Thyroid gland (tissue), 4 donors: ENCODE measurements at regions not wholly inside any gene's neighbourhood (a gene's known extent, or its start where the extent isn't known, plus 50 kb on each side); places are given as distances from the start of the nearest gene placed in this dataset.

Experiments used
- DNase-seq, 2 donors: peaks; one replicate each; pipeline ENCODE4 v3.0.0-alpha.2; 2019
- H3K27ac ChIP-seq, 3 donors: fragments of 200-600 bp; sonication (generic); 1 replicate in 2 of 3; 2 replicates in 1 of 3; pipeline ENCODE4 v1.5.1; 2016 to 2019; ENCODE audit warnings: mild to moderate bottlenecking in 1 of 3, moderate library complexity in 1 of 3
- H3K27me3 ChIP-seq: fragments of 200-600 bp; sonication (generic); one replicate; pipeline ENCODE4 v1.5.1; 2019
- H3K36me3 ChIP-seq, 2 donors: fragments of 200-600 bp; sonication (generic); one replicate each; pipeline ENCODE4 v1.5.1; 2016 to 2019
- H3K4me1 ChIP-seq, 2 donors: fragments of 200-600 bp; sonication (generic); one replicate each; pipeline ENCODE4 v1.5.1; 2017 to 2019
- H3K4me3 ChIP-seq, 3 donors: fragments of 200-600 bp; sonication (generic); replicated peaks in 1 of 3; 1 replicate in 2 of 3; 2 replicates in 1 of 3; pipeline ENCODE4 v1.5.1; 2016; ENCODE audit warnings: mild to moderate bottlenecking in 1 of 3
- H3K9me3 ChIP-seq: fragments of 200-600 bp; sonication (generic); one replicate; pipeline ENCODE4 v1.5.1; 2017
- POLR2A ChIP-seq, 2 donors: fragments of 450-650 bp; IDR thresholded peaks; one replicate each; pipeline ENCODE4 v1.6.1; 2017; ENCODE audit warnings: antibody characterized with exemption in 2 of 2, mild to moderate bottlenecking in 2 of 2, moderate library complexity in 1 of 2
- WGBS, 2 donors: methylation state at CpG; one replicate each; pipeline ENCODE4 v1.1.5; 2017; 5-methylcytosine and 5-hydroxymethylcytosine counted together
- intact Hi-C: fragments of 100-400 bp; cut with DNase I; formaldehyde crosslinking; loops from one replicate; pipeline ENCODE4 v1.15.1; 2023
- TF ChIP-seq, protein P1 (sequence below), 6 experiments: fragments of 200-600 bp in 3 of 6; fragments of 450-650 bp in 3 of 6; sonication (generic) in 3 of 6; IDR thresholded peaks; one replicate each; pipeline ENCODE4 v1.5.1; 2016 to 2019; ENCODE audit warnings: antibody characterized with exemption in 6 of 6, mild to moderate bottlenecking in 2 of 6, inconsistent platforms in 1 of 6, moderate library complexity in 1 of 6

DNA sequence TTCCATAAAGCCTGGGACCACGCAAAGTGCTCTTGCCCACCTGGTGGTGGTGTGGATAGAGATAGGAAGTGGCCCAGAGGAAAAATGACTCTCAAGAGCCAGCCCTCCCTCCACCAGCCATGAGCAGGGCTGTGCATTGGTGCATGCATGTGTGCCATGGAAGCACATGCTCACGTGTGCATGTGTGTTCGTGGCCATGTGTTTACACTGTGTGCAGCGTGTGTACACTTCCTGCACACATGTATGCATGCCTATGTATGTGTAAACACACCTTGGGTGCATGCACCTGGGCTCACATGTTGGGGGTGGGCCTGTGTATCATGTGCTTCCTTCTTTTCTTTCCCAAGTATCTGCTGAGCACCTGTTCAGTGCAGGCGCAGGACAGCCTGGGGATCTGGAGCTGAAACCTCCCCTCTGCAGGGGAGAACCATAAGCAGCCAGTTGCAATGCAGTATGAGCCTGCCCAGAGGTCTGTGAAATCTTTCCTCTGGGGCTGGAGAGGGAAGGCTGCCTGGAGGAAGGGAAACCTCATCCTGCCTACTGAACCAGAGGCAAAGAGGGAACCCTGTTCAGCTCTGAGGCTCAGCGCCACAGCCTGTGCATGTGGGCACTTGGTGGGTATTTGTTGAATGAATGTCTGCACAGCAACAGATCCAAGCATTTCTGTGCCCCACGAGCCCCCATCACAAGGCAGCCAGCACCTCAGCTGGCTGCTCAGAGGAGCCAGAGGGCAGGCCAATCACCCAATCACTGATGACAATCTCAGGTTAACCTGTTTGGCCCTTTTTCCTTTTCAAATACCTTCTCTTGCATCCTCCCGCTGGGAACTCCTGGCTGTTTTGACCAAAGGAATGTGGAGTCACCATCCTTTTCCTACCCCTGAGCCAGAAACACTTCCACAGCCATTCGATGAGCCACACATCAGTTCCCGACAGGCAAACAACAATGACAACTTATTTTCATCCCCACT is 327.0 kb downstream of the NPHP4 start:
- Histone ChIP-seq H3K9me3 (no peaks in the 10 kb centered on the region), H3K27me3 (no peaks in the 10 kb centered on the region), H3K4me1 (no peaks in the 10 kb centered on the region), H3K27ac (no peak overlapping the region), H3K4me3 (no peak overlapping the region), H3K36me3 (no peaks in the 10 kb centered on the region)
- intact Hi-C loops: no loop called here
- DNase-seq: no peak
- WGBS, 2 donors: 70 to 74% methylated on average over 10 of the region's 10 CpGs
- TF ChIP-seq, protein P1, sequence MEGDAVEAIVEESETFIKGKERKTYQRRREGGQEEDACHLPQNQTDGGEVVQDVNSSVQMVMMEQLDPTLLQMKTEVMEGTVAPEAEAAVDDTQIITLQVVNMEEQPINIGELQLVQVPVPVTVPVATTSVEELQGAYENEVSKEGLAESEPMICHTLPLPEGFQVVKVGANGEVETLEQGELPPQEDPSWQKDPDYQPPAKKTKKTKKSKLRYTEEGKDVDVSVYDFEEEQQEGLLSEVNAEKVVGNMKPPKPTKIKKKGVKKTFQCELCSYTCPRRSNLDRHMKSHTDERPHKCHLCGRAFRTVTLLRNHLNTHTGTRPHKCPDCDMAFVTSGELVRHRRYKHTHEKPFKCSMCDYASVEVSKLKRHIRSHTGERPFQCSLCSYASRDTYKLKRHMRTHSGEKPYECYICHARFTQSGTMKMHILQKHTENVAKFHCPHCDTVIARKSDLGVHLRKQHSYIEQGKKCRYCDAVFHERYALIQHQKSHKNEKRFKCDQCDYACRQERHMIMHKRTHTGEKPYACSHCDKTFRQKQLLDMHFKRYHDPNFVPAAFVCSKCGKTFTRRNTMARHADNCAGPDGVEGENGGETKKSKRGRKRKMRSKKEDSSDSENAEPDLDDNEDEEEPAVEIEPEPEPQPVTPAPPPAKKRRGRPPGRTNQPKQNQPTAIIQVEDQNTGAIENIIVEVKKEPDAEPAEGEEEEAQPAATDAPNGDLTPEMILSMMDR (IDR thresholded peaks at IDR 0.05): no peak

DNA sequence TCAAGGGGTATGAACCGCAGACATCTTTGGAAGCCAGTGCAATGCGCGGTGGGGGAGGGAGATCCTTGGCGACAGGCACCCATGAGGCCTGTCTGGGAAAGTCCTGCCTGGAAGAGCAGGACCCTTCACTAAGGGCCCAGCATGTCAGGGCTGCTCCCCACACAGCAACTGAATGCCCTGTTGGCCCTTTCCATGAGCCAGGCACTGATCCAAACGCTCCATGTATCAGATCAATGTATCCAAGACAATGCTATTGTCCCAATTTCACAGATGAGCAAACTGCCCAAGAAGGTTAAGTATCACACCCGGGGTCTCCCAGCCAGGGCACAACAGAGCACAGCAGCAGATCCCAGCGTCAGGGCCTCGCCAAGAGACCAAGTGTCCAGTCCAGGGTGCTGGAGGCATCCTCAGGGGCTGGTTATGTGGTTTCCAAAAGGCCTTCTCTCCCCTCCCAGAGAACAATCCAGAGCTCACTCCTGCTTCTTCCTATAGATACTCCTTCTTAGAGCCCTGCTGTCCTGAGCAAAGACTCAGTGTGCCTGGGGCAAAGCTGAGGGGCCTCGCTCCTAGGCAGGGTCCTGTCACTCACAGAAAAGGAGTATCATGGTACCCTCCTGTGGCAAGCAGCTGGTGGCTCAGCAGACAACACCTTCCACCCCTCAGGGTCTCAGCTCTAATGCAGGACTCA is 328.0 kb downstream of the NPHP4 start:
- no peaks in the 10 kb centered on the region for H3K36me3 ChIP-seq
- H3K27ac ChIP-seq: no peak overlapping the region
- no peak for DNase-seq

DNA sequence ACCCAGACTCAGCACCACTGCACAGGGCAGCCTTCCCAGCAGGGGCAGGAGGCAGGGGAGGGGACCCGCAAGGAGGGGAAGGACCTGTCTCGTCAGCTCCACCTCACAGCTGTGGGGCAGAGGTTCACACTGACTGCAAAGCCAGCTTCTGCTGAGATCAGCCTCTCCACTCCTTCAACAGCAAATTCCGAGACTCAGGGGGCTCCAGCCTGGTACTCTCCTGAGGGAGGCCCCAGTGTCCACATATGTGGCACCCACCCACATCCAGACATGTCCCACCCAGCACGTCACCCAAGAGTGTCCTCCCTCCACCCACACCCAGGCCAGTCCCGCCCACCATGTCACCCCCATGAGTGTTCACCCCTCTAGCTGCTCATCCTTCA is 329.5 kb downstream of the NPHP4 start:
- Histone ChIP-seq H3K4me1 (no peaks in the 10 kb centered on the region), H3K9me3 (no peaks in the 10 kb centered on the region), H3K4me3 (no peak overlapping the region), H3K36me3 (no peaks in the 10 kb centered on the region), H3K27ac (no peak overlapping the region), H3K27me3 (no peaks in the 10 kb centered on the region)
- 70 to 87% methylated on average over 3 to 5 of the region's 5 CpGs for WGBS, 2 donors
- DNase-seq: no peak
- intact Hi-C loops: no loop called here
- no peak for TF ChIP-seq POLR2A (IDR thresholded peaks at IDR 0.05)
- TF ChIP-seq, protein P1 (IDR thresholded peaks at IDR 0.05): no peak

More for the DNA sequence above, 328.0 kb downstream of the NPHP4 start:
- H3K27me3 ChIP-seq: no peaks in the 10 kb centered on the region
- no peaks in the 10 kb centered on the region for H3K9me3 ChIP-seq
- WGBS, 2 donors: 87 to 93% methylated on average over 5 to 9 of the region's 9 CpGs
- no peak for TF ChIP-seq POLR2A (IDR thresholded peaks at IDR 0.05)
- TF ChIP-seq, protein P1 (IDR thresholded peaks at IDR 0.05): no peak
- H3K4me3 ChIP-seq: no peak overlapping the region
- H3K4me1 ChIP-seq: no peaks in the 10 kb centered on the region
- intact Hi-C loops: no loop called here

DNA sequence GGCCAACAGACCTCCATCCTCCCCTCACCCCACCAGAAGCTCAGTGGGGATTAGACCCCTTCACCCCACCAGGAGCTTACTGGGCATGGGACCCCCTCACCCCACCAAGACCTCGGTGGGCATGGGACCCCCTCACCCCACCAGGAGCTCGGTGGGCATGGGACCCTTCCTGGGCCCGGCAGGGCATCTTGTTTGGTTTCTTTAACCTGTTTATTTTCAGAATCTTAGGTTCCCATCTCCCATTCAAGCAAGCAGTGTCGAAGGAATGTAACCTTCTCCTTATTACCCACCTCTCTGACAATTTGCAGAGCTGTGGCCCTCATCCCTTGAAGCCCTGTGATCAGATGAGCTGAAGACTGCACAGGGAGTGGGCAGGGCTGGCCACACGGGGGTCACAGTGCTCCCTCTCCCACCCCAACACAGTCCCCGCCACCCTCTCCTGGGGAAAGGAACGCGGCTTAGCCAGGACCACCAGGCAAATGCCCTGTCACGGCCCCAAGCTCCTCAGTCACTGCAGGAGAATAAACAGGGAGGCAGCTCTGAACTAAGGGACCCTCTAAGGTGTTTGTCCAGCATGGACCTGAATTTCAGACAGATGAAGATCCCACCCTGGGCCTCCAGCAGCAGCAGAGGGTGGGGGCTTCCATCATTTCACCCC is 330.0 kb downstream of the NPHP4 start:
- Histone ChIP-seq H3K27ac (no peak overlapping the region), H3K4me3 (no peak overlapping the region), H3K27me3 (no peaks in the 10 kb centered on the region), H3K9me3 (no peaks in the 10 kb centered on the region), H3K36me3 (no peaks in the 10 kb centered on the region), H3K4me1 (no peaks in the 10 kb centered on the region)
- TF ChIP-seq POLR2A (IDR thresholded peaks at IDR 0.05): no peak
- TF ChIP-seq, protein P1 (IDR thresholded peaks at IDR 0.05): no peak
- no peak for DNase-seq
- intact Hi-C loops: no loop called here
- WGBS, 2 donors: 66 to 76% methylated on average over 8 to 9 of the region's 9 CpGs
